Gastroesophageal sphincter (tissue), 3 donors: ENCODE measurements at regions not wholly inside any gene's neighbourhood (a gene's known extent, or its start where the extent isn't known, plus 50 kb on each side); places are given as distances from the start of the nearest gene placed in this dataset.

Source experiments
- EP300 ChIP-seq: sonication (generic); formaldehyde crosslinking; IDR thresholded peaks from one replicate; pipeline ENCODE4 v1.6.1; 2017; ENCODE audit warnings: antibody characterized with exemption, mild to moderate bottlenecking
- TF ChIP-seq, protein P1 (sequence below), 4 experiments: fragments of 200-600 bp in 2 of 4; fragments of 450-650 bp in 2 of 4; sonication (generic) in 1 of 4; IDR thresholded peaks; one replicate each; pipeline ENCODE4 v1.5.1; 2017 to 2019; ENCODE audit warnings: antibody characterized with exemption in 4 of 4, mild to moderate bottlenecking in 2 of 4, moderate library complexity in 2 of 4

DNA sequence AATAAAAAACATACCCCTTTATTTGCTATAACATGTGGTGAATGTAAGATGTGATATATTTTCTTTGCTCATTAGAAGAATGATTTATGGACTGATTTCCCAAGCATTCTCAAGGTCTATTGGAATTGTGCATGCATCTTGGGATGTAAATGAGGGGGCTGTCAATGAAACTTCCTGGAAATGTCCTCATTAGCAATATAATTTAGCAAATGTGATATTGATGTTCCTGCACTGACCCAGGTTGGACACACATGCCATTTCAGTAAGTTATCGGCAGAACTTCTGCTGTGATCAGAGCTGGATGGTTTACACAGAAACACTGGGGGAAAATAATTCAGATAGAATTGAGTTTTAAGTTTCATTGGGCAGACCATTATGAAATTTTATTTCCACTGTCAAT is 99.9 kb downstream of the ELOVL4 start:
- TF ChIP-seq, protein P1, sequence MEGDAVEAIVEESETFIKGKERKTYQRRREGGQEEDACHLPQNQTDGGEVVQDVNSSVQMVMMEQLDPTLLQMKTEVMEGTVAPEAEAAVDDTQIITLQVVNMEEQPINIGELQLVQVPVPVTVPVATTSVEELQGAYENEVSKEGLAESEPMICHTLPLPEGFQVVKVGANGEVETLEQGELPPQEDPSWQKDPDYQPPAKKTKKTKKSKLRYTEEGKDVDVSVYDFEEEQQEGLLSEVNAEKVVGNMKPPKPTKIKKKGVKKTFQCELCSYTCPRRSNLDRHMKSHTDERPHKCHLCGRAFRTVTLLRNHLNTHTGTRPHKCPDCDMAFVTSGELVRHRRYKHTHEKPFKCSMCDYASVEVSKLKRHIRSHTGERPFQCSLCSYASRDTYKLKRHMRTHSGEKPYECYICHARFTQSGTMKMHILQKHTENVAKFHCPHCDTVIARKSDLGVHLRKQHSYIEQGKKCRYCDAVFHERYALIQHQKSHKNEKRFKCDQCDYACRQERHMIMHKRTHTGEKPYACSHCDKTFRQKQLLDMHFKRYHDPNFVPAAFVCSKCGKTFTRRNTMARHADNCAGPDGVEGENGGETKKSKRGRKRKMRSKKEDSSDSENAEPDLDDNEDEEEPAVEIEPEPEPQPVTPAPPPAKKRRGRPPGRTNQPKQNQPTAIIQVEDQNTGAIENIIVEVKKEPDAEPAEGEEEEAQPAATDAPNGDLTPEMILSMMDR (IDR thresholded peaks at IDR 0.05), result no peak
- TF ChIP-seq EP300, result no peak
